Liver (tissue), 8 donors: ENCODE measurements at regions not wholly inside any gene's neighbourhood (a gene's known extent, or its start where the extent isn't known, plus 50 kb on each side); places are given as distances from the start of the nearest gene placed in this dataset.
"Not testable (repeated sequence)": the region's sequence is repeated elsewhere in the genome, so short reads cannot be mapped to it uniquely, and the experiment has no call there.

Experiments used
- DNase-seq: peaks from one replicate; pipeline ENCODE4 v3.0.0-alpha.2; 2017; ENCODE audit warnings: low spot score
- H3K27ac ChIP-seq, 2 donors: one replicate each; pipeline ENCODE4 v1.7.0; 2013; ENCODE audit warnings: inconsistent platforms in 2 of 2, low read length in 2 of 2, control low read depth in 1 of 2, low read depth in 1 of 2, mild to moderate bottlenecking in 1 of 2
- H3K27me3 ChIP-seq, 4 donors: one replicate each; pipeline versions ENCODE4 v1.6.1 to v1.7.0; 2013; ENCODE audit warnings: low read length in 3 of 4, inconsistent platforms in 1 of 4, mild to moderate bottlenecking in 1 of 4, moderate library complexity in 1 of 4; ENCODE audit not compliant: control insufficient read depth in 4 of 4, insufficient read depth in 4 of 4
- H3K36me3 ChIP-seq, 4 donors: one replicate each; pipeline versions ENCODE4 v1.6.1 to v1.7.0; 2013; ENCODE audit warnings: low read length in 3 of 4, mild to moderate bottlenecking in 3 of 4, low read depth in 1 of 4, moderate library complexity in 1 of 4; ENCODE audit not compliant: control insufficient read depth in 4 of 4, insufficient read depth in 3 of 4
- H3K4me1 ChIP-seq, 4 donors: one replicate each; pipeline versions ENCODE4 v1.6.1 to v1.7.0; 2013; ENCODE audit warnings: low read length in 3 of 4, mild to moderate bottlenecking in 3 of 4, moderate library complexity in 1 of 4; ENCODE audit not compliant: control insufficient read depth in 4 of 4, insufficient read depth in 4 of 4
- H3K4me3 ChIP-seq, 3 donors: one replicate each; pipeline versions ENCODE4 v1.6.1 to v1.7.0; 2013; ENCODE audit warnings: low read length in 3 of 3, control low read depth in 1 of 3, low read depth in 1 of 3, mild to moderate bottlenecking in 1 of 3
- H3K9ac ChIP-seq, 2 donors: one replicate each; pipeline ENCODE4 v1.7.0; 2013; ENCODE audit warnings: low read length in 2 of 2, mild to moderate bottlenecking in 2 of 2, moderate library complexity in 2 of 2, control low read depth in 1 of 2, low read depth in 1 of 2
- H3K9me3 ChIP-seq, 4 donors: one replicate each; pipeline versions ENCODE4 v1.6.1 to v1.7.0; 2013; ENCODE audit warnings: low read length in 3 of 4; ENCODE audit not compliant: control insufficient read depth in 4 of 4
- ATF3 ChIP-seq: IDR thresholded peaks from 2 replicates; pipeline ENCODE4 v1.6.1; 2016; ENCODE audit warnings: antibody characterized with exemption
- CTCF ChIP-seq: fragments of 150-350 bp; IDR thresholded peaks from 2 replicates; pipeline ENCODE4 v1.5.1; 2017; ENCODE audit warnings: improper control_type of control experiment, low read depth, low read length; ENCODE audit not compliant: missing input control
- EGR1 ChIP-seq, 2 donors: IDR thresholded peaks; 2 replicates each; pipeline ENCODE4 v1.6.1; 2016 to 2018; ENCODE audit warnings: antibody characterized with exemption in 2 of 2, low read depth in 2 of 2
- FOXA1 ChIP-seq: IDR thresholded peaks from 2 replicates; pipeline ENCODE4 v1.6.1; 2016; ENCODE audit warnings: antibody characterized with exemption
- FOXA2 ChIP-seq: IDR thresholded peaks from 2 replicates; pipeline ENCODE4 v1.6.1; 2016; ENCODE audit warnings: antibody characterized with exemption
- GABPA ChIP-seq, 2 donors: IDR thresholded peaks in 1 of 2; conservative IDR thresholded peaks in 1 of 2; 2 replicates each; pipeline ENCODE4 v1.6.1; 2016; ENCODE audit warnings: antibody characterized with exemption in 2 of 2, mild to moderate bottlenecking in 1 of 2, moderate library complexity in 1 of 2
- HNF4A ChIP-seq, 2 donors: conservative IDR thresholded peaks; 2 replicates each; pipeline ENCODE4 v1.6.1; 2016; ENCODE audit warnings: antibody characterized with exemption in 2 of 2, mild to moderate bottlenecking in 2 of 2
- HNF4G ChIP-seq: IDR thresholded peaks from 2 replicates; pipeline ENCODE4 v1.6.1; 2016; ENCODE audit warnings: antibody characterized with exemption
- JUND ChIP-seq, 2 donors: IDR thresholded peaks; 2 replicates each; pipeline ENCODE4 v1.6.1; 2016; ENCODE audit warnings: antibody characterized with exemption in 2 of 2
- MAX ChIP-seq: IDR thresholded peaks from 2 replicates; pipeline ENCODE4 v1.6.1; 2016; ENCODE audit warnings: antibody characterized with exemption
- NR2F2 ChIP-seq: IDR thresholded peaks from 2 replicates; pipeline ENCODE4 v1.6.1; 2016; ENCODE audit warnings: antibody characterized with exemption
- RAD21 ChIP-seq, 2 donors: IDR thresholded peaks; 2 replicates each; pipeline ENCODE4 v1.6.1; 2016; ENCODE audit warnings: antibody characterized with exemption in 2 of 2, mild to moderate bottlenecking in 2 of 2
- REST ChIP-seq: IDR thresholded peaks from 2 replicates; pipeline ENCODE4 v1.6.1; 2016; ENCODE audit warnings: antibody characterized with exemption, mild to moderate bottlenecking
- RXRA ChIP-seq, 2 donors: IDR thresholded peaks; 2 replicates each; pipeline ENCODE4 v1.6.1; 2017 to 2018; ENCODE audit warnings: antibody characterized with exemption in 2 of 2, mild to moderate bottlenecking in 1 of 2
- SP1 ChIP-seq: IDR thresholded peaks from 2 replicates; pipeline ENCODE4 v1.6.1; 2018; ENCODE audit warnings: antibody characterized with exemption, mild to moderate bottlenecking
- TAF1 ChIP-seq: conservative IDR thresholded peaks from 2 replicates; pipeline ENCODE4 v1.6.1; 2016; ENCODE audit warnings: antibody characterized with exemption, mild to moderate bottlenecking
- YY1 ChIP-seq: IDR thresholded peaks from 2 replicates; pipeline ENCODE4 v1.6.1; 2016; ENCODE audit warnings: antibody characterized with exemption, mild to moderate bottlenecking
- ZBTB33 ChIP-seq: IDR thresholded peaks from 2 replicates; pipeline ENCODE4 v1.6.1; 2016; ENCODE audit warnings: antibody characterized with exemption
- WGBS: extraction: QIAGEN DNeasy Blood & Tissue Kit; methylation state at CpG from one replicate; pipeline ENCODE4 v1.1.7; 2013; 5-methylcytosine and 5-hydroxymethylcytosine counted together
- donor health status: healthy.
- donor health status: healthy.
- donor health status: healthy.
- donor health status: healthy.
- donor health status: healthy.

GRCh38 chr16:14015461-14015860, 55.7 kb upstream of the MRTFB start:
- no peaks in the 10 kb centered on the region for H3K36me3 ChIP-seq
- H3K9me3 ChIP-seq, result no peaks in the 10 kb centered on the region
- H3K27ac ChIP-seq, result no peak overlapping the region
- H3K27me3 ChIP-seq, result no peaks in the 10 kb centered on the region
- DNase-seq, result no peak
- H3K4me3 ChIP-seq, result no peak overlapping the region
- no peak overlapping the region for H3K9ac ChIP-seq
- peaks cover 0 to 19% (median 7%) of the 10 kb centered on the region in 4 donors for H3K4me1 ChIP-seq
- WGBS, result 70% methylated on average over 11 of the region's 11 CpGs
- TF ChIP-seq HNF4G (no peak), NR2F2 (no peak), CTCF (no peak), SP1 (no peak), RXRA (IDR thresholded peaks at IDR 0.05) (no peak), TAF1 (no peak), ATF3 (no peak), HNF4A (conservative IDR thresholded peaks at IDR 0.05) (no peak), REST (no peak), JUND (IDR thresholded peaks at IDR 0.05) (no peak), GABPA (IDR thresholded peaks at IDR 0.05 in 1 of 2, conservative IDR thresholded peaks at IDR 0.05 in 1 of 2) (no peak), FOXA1 (no peak), RAD21 (IDR thresholded peaks at IDR 0.05) (no peak), YY1 (no peak), FOXA2 (no peak), MAX (no peak), EGR1 (IDR thresholded peaks at IDR 0.05; ENCODE audit: low read depth in 2 of 2) (no peak), ZBTB33 (no peak)

GRCh38 chr16:14015948-14016347, 55.2 kb upstream of the MRTFB start:
- Histone ChIP-seq H3K27me3 (no peaks in the 10 kb centered on the region), H3K9me3 (no peaks in the 10 kb centered on the region), H3K9ac (no peak overlapping the region), H3K4me1 (peaks cover 0 to 19% (median 7%) of the 10 kb centered on the region in 4 donors), H3K4me3 (no peak overlapping the region), H3K27ac (no peak overlapping the region), H3K36me3 (no peaks in the 10 kb centered on the region)
- DNase-seq, result no peak
- WGBS, result 74% methylated on average over 2 of the region's 2 CpGs
- TF ChIP-seq MAX (no peak), RXRA (IDR thresholded peaks at IDR 0.05) (no peak), RAD21 (IDR thresholded peaks at IDR 0.05) (no peak), EGR1 (IDR thresholded peaks at IDR 0.05; ENCODE audit: low read depth in 2 of 2) (no peak), YY1 (no peak), HNF4A (conservative IDR thresholded peaks at IDR 0.05) (no peak)

GRCh38 chr16:14016362-14016761, 54.8 kb upstream of the MRTFB start:
- H3K4me3 ChIP-seq, H3K27me3 ChIP-seq, H3K9ac ChIP-seq, DNase-seq, H3K36me3 ChIP-seq, H3K9me3 ChIP-seq, H3K27ac ChIP-seq: not testable (repeated sequence)
- 91% methylated on average over 15 of the region's 15 CpGs for WGBS
- peaks cover 0 to 19% (median 7%) of the 10 kb centered on the region in 4 donors for H3K4me1 ChIP-seq
